ELR (cell line): ENCODE measurements at regions not wholly inside any gene's neighbourhood (a gene's known extent, or its start where the extent isn't known, plus 50 kb on each side); places are given as distances from the start of the nearest gene placed in this dataset.
"Not testable (repeated sequence)": the region's sequence is repeated elsewhere in the genome, so short reads cannot be mapped to it uniquely, and the experiment has no call there.

Experiments used
- DNase-seq: peaks from one replicate; pipeline ENCODE4 v3.0.0-alpha.2; 2015; ENCODE audit warnings: low read depth

DNA sequence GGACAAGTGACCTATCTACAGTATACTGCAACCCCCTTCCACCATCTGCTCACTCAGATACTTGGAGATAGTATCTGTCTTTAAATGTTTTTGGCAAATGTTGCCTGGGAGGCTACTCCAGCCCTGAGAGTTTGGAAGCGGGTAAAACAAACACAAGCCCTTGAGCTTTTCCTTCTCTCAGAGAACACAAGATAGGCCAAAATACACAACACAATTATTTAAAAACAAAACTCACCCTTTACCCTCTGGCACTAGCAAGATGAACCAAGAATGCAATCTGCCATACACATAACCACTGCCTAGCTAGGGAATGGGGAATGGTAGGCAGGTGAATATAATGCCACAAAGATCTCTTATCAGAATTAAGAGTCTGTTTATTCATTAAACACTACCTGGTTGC is 324.7 kb upstream of the FAM47C start:
- DNase-seq, result no peak

GRCh38 chrX:36684053-36684452 is 324.1 kb upstream of the FAM47C start:
- no peak for DNase-seq

DNA sequence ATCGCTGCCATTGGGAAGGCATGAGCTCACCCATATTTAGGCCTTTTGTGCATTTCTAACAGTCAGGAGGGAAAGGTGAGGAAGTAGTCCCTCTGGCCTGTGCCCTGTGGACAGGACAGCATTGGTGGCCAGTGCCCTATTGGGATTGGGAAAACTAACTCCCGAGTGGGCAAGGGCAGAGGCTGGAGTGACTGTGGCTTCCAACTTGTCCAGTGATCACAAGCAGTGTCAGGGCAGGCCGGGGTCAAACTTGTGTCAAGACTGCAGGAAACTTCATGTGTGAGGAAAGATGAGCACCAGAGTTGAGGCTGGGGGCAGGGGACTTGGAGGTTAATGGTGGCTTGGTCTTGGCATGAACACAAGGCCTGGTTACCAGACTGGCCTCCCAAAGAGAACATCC is 286.2 kb upstream of the FAM47C start:
- no peak for DNase-seq

DNA sequence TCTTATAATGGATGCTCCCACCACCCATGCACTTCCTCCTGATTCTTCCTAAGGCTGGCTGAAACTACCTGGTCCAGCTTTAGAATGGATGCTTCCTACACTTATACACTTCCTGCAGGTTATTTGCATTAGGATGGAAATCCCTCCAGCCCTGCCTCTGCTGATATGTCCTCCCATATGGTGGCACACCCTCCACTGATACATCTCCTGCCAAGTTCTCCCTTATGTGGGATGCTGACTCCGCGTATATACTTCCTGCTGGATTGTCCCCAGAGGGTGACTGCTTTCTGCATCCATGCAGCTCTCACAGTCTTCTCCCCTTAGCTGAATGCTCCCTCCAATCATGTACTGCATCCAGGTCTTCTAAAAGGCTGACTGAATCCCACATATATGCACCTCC is 254.6 kb upstream of the FAM47C start:
- no peak for DNase-seq

DNA sequence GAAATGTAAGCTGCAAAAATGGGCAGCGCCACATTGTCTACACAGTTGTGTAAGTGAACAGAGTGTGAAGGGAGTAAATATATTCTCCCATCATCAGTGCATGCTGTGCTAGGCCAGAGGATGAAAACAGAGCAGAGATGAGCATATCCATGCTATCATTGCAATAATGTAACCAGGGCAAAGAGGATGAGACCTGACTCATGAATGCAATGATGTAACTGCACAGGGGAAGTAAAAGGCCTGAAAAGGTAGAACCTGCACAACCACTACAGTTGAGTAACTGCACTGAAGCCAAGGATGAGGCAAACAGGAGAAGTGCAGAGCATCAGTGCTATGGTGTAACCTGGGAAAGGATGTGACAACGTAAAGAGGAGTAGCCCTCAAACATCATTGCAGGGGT is 220.4 kb upstream of the FAM47C start:
- DNase-seq, result no peak

DNA sequence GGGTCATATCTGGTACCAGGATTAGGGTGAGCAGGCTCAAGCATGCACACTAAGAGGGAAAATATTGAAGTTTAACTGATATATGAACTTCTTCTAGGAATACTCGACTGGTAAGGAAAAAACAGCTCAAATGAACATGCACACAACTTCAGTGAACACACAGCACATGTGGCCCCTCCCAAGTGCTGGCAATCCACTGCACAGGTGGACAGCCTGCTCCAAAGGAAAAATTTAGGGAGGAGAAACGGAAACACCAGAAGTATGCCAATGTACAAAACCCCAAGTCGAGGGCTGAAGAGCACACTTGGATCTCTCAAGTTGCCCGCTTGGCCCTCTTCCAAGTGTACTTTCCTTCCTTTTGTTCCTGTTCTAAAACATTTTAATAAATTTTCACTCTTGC is 205.0 kb upstream of the FAM47C start:
- no peak for DNase-seq

- no peak for DNase-seq
Measured at GRCh38 chrX:36804066-36804465, 204.1 kb upstream of the FAM47C start.

GRCh38 chrX:36844857-36845256 is 163.3 kb upstream of the FAM47C start:
- no peak for DNase-seq

DNA sequence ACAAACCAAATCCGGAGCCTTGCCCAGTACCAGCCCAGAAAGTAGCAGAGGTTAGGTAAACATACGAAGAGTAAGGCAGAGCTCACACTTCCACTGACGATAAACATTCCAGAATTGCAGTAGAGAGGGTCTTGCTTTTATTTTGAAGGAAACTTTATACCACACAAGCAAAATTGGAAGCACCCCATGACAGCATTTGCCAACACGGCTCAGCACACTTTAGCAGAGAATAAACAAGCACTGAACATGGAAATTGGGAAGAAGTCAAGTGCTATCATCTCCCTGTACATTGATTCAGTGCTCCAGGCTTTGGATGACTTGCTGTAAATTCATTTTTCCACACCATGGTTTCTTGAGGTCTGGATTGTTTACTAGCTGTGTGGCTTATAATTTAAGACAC is 160.7 kb upstream of the FAM47C start:
- DNase-seq, result no peak

DNA sequence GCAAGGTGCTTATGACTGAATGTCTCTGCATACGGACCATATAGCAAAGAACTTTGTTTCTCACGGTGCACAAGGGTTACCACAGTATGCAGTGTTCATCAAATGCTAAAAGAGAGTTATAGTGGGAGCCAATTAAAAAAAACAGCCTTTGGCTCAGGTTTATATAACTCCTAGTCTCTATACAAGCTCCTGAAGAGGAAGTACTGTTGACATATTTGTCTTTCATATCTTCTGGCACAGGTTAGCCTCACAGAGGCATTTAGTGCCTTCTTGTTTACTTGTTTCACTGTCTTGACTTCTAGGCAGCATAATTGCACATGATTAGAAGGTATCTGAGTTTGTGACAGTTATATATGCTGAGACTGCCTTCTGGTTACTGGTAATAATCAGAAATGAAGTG is 158.8 kb upstream of the FAM47C start:
- DNase-seq, result no peak

DNA sequence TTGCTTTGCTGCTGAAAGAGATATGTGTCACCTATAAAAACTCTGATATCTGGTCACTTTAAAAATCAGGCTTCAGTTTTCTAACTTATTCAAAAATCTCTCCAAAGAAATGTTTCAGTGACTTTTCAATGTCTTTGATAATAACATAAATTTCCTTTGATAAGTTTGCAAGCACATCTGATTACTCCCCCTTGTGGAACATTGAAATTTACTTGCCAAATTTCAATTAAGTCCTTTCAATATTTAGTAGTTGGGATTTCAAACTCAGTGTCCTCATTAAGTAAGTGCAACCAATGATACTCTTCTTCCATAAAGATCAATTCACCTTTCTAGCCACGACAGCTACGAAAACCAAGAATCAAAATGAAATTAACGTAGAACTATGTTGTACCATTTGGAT is 151.3 kb upstream of the FAM47C start:
- DNase-seq, result peak; percentile 0

DNA sequence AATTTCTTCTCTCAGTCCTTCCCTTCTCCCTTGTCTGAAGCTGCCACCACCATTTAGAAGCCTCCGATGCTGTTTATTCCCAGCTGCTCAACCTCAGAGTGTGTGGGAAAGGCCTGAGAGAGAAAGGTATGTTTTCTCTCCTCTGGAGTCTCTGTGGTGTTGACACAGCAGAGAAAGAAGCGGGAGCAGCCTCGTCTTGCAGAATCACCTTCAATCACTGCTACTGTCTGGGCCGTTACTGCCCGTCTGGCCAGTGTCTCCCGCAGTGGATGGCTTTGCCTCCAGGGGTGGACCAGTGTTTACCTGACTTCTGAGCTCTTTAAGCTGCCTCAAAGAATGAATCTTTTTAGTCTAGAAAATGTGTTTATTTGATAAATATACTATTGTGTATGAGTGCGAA is 148.9 kb upstream of the FAM47C start:
- no peak for DNase-seq

- no peak for DNase-seq
Measured at GRCh38 chrX:36861601-36862000, 146.6 kb upstream of the FAM47C start.

GRCh38 chrX:36867143-36867542 is 141.0 kb upstream of the FAM47C start:
- DNase-seq, result peak; percentile 14

- no peak for DNase-seq
Measured at GRCh38 chrX:36868592-36868991, 139.6 kb upstream of the FAM47C start.

GRCh38 chrX:36869457-36869856 is 138.7 kb upstream of the FAM47C start:
- DNase-seq, result no peak

DNA sequence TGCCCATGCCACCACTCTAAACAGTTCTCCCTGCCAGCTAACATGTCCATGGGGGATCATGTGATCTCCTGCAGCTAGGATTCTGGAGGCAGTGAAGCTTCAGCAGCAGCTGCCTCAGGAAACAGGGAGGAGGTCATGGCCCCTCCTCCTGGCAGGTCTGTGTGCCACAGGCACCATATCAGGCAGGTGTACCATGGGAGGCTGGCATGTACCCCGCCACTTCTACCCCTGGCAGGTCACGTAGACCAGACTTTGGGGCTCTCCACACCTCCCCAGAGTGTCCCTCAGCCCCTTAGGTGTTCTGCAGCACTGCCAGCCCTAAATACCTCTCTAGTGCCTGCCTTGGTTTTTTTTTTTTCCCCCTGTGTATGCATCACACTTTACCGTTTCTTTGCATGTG is 110.5 kb upstream of the FAM47C start:
- no peak for DNase-seq

DNA sequence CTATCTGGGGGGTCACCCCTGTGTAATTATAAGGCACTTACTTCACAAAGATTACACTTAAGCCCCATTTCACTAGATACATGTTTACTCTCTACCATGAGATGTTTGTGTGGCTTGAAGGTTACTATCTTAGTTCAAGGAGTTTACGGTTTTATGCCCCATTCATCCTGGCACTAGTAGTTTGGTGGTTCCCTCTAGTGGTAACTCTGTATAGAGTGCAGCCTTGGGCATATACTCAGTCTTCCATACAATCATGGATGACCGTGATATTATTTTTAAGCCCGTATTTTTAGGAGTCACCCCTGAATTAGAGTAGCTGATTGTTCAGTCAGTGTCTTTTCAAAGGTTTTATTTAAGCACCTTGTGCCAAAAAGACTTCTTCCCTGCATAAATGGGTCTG is 109.9 kb upstream of the FAM47C start:
- DNase-seq, result peak; percentile 0

- not testable (repeated sequence) for DNase-seq
Measured at GRCh38 chrX:36904561-36904960, 103.6 kb upstream of the FAM47C start.

DNA sequence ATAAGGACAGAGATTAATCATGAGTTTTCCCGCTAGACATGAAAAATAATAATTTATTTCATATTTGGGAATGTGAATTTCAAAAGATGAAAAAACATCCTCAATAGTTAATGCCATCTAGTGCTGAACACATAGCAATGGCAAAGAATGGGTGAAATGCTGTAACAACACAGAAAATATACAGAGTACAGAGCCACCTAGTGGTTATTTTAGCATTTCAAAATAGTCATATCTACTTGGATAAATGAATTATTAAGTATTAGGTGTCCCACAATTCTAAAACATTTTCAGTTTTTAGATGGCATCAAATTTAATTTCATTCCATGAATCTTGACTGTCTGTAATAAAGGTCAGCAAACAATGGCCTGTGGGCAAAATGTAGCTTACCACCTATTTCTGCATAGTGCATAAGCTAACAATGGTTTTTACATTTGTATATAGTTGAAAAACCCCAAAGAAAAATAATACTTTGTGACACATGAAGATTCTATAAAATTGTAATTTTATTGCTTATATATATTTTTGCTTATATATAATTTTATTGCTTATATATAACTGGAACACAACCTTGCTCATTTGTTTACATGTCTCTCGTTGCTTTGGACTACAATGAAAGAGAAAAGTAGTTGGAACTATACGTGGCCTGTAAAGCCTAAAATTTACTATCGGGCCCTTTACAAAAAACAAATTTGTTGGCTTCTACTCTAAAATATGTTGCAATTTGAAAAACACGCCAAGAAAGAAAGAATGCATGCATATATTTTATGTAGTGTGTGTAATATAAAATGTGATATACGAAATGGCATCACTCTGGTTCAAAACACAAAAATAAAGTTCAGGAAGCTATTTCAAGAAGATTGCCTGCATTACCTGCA is 99.1 kb upstream of the FAM47C start:
- peak; percentile 47 for DNase-seq

DNA sequence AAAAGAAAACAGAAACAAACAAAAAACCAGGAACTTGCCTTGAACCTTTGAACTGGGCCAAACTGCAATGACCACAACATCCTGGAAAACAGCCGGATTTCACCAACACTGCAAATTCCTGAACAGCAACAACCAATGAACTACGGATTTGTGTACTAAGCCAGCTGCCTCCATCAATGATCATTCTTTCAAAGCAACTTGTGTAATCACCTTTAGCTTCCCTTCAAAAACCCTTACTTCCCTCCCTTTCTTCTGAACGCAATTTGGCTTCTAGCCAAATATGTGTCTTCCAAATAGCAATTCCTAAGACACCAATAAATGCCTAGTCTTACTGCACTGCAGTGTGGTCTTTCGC is 98.5 kb upstream of the FAM47C start:
- no peak for DNase-seq

DNA sequence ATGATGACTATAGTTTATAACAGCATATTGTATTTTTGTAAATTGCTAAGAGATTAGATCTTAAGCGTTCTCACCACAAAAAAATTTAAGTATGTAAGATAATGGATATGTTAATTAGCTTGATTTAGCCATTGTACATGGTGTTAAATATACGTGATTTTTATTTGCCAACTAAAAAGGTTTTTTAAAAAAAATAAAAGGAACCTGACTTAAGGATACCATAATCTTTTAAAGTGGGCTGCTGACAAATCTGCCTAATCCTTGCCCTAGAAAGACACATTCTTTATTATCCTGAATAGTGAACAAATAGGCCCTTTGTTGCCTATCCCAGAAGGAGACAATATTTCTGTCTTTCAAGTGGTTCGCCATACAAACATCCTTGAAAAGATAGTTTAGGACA is 94.6 kb upstream of the FAM47C start:
- no peak for DNase-seq

DNA sequence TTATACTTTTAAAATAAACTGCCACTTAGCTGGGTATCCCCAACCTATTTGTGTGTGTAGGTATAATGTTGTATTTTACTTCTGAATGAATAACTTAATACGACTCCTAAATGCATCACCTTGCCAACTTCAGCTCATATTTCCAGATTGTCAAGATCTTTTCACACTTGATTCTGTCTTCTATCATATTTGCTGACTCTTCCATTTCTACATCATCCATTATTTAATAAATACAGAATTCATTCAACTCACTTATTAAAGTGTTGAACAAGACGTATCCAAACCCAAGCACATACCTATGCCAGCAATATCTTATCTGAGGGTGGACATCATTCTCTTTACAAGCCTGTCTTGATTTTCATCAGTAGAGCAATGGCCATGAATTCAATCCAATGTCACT is 91.2 kb upstream of the FAM47C start:
- no peak for DNase-seq

DNA sequence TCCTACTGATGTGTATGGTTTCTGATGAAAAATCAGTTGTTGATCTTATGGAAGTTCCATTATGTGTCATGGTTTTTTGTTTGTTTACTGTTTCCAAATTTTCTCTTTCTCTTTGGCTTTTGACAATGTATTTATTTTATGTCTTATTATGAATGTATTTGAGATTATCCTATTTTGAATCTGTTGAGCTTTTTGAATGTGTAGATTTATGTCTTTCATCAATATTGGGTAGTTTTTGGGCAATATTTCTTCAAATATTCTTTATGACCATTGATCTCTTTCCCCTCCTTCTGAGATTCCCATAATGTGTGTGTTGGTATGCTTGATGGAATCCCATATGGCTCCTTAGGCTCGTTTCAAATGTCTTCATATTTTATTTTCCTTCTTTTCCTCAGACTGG is 80.5 kb upstream of the FAM47C start:
- no peak for DNase-seq
